HG03060 (cell line): ENCODE measurements at regions not wholly inside any gene's neighbourhood (a gene's known extent, or its start where the extent isn't known, plus 50 kb on each side); places are given as distances from the start of the nearest gene placed in this dataset.

ENCODE experiments used
- ATAC-seq: cut with Tn5 transposase; IDR thresholded peaks from one replicate; pipeline ENCODE4 v1.9.1; 2021; ENCODE audit warnings: low read depth, moderate number of reproducible peaks; ENCODE audit not compliant: unreplicated experiment

DNA sequence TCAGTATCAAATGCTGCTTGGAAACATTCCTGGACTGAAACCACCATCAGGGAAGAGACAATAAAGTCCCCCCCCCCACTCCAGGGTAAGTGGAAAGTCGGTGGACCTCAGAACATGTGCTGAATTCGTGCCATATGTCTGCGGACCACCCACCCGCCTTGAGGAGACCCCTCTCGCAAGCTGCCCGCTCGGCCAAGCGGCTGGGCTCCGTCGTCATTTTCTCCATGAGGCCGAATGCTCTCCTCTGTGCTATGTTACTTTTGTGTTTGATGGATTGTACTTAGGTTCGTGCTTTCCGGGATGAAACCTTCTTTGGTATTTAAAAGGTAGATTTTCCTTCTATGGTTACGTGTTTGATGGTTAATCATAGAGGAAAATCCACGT, 136.2 kb upstream of the RTL1 start:
- ATAC-seq, result no peak

DNA sequence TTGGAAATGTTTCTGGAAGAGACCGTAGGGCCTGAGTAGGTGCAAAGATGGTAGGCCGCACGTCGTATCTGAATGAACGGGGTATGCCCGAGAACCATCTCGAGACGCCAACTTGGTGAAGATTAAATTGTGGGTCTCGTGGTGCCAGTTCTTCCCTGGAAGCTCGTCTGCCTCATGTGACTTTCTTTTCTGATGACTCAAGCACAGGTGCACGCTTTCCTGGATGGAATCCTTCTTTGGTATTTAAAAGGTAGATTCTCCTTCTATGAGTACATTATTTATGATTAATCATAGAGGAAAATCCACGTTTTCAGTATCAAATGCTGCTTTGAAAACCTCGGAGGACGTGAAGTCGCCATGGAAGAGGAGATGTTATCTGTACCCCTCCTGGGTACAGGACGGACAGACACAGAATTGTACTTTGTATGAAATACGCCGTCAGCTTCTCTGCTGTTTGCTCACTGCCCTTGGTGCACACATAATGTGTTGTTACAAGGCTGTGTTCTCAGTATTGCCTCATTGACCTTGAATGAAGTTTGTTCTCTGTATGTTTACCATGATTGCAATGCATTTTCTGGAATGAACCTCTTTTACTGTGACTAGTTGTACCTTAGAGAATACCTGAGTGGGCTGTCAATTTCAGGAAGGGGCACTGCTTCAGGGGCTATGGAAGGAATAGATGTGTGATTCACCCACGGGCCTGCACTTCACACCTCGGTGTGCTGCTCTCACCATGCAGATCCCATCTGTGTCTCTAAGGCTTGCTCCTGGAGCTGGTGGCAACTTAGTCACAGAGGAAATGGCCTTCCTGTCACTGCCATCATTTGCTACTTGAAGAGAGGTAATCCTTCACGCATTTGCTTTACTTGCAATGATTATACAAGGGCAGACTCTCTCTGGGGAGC, 137.3 kb upstream of the RTL1 start:
- no peak for ATAC-seq

DNA sequence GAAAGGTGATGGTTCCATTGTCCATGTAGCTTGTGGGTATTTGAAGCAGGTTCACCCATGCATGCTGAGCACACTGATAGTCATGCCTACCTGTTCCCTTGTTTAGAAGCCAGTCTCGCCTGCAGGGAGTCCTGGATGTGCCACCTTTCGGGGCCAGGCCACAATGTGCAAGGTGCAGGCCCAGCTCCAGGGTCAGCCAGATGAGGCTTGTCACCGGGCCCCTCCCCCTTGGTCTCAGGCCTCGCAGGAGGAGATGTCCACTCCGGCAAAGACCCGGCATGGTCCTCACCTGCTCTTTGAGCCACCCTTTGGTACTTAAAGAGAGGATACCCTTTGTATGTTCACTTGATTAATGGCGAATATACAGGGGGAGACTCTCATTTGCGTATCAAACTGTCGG, 140.4 kb upstream of the RTL1 start:
- no peak for ATAC-seq

DNA sequence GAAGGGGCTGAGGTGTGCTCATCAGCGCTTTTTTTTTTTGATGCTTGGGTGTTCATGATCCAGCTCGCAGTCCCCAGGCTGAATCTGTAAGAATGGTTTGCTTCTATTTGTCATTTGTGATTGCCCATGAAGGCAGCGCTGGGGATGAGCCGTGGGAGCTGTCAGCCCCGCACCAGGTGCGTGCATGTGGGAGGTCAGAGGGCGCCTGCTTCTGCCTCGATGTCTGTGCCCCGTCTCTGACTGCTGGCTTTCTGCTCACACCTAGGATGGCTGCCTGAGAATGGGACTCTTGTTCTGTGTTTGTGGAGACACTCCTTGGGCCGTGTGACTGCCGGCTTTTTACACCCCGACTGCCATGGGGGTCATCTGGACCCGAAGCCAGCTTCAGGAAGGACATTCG, 141.2 kb upstream of the RTL1 start:
- no peak for ATAC-seq

DNA sequence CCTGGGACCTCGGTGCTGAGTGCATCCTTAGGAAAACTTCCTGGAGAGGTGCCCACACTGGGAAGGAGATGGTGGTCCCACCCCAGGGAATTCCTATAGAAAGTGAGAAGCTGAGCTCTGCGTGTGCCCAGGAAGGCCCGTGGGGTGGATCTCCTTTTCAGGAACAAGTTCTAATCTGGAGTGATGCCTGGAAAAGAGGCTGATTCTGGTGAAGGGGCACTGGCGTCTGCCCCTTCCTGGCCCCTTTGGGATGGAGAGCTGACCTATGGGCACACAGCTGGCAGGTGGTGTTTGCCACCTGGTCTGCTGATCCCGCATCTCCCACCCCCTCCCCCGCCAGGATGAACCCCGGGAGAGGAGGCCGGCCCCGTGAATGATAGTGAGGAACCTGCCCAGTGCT, 142.0 kb upstream of the RTL1 start:
- ATAC-seq, result no peak

DNA sequence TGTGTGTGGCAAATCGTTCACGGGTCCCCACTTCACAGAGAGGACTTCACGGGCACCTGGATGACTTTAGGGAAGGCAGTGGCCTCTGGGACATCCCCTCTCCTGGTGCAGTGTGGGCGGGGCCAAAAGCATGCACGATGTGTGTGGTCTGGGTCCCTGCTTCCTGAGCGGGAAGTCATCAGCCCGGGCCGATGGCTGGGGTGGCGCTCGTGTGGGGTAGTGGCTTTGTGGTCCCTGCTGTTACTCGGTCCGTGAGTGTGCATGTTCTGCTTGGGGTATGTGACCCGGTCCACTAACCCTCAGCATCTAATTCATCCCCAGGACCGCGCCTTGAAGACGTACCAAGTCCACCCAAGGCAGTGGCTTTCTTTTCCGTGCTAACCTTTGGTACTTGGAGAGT, 142.5 kb upstream of the RTL1 start:
- no peak for ATAC-seq

DNA sequence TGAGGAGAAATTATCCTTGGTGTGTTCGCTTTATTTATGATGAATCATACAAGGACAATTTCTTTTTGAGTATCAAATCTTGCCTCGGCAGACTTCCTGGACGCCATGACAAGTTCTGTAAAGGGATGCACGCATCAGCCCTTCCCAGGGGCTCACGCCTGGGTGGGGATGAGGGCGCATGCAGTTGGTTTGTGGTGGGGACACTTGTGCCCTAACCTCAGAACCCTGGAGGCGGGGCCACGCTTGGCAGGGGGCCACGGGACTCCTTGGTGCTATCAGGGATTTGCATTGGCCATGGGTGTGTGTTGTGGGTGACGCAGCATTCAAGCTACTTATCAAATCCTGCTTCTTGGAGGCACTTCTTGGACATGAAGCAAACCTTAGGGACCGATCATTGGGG, 143.8 kb upstream of the RTL1 start:
- no peak for ATAC-seq

DNA sequence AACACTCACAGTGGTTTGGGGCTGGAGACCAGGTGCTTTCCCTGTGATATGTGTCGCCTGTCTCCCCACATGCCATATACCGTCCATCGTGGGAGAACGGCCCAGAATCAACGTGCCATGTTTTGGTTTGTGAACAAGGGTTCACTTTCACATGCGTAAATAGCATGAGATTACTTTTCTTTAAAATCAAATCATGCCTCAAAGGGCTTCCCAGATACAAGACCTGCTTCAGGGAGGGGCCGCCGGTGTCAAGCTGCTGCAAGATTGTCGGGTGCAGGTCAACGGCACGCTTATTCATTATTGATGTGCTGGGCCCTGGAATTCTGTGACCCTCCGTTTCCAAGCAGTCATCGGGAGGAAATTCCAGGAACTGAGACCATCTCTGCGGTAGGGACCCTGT, 145.2 kb upstream of the RTL1 start:
- no peak for ATAC-seq

DNA sequence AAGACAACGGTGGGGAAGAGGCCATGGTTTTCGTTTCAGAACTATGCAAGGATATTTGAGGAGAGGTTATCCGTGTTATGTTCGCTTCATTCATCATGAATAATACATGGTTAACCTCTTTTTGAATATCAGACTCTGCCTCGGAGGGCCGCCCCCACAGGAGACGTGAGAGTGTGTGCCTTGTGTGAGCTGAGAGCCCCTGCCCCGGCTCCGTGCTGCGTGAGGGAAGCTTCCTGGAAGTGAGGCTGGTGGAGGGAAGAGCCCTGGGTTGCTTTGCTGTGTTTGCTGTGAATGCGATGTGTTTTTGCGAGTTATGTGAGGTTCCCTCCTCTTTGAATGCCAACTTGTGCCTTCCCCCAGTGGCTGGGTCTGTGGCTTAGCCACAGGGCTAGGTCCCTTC, 146.0 kb upstream of the RTL1 start:
- no peak for ATAC-seq

DNA sequence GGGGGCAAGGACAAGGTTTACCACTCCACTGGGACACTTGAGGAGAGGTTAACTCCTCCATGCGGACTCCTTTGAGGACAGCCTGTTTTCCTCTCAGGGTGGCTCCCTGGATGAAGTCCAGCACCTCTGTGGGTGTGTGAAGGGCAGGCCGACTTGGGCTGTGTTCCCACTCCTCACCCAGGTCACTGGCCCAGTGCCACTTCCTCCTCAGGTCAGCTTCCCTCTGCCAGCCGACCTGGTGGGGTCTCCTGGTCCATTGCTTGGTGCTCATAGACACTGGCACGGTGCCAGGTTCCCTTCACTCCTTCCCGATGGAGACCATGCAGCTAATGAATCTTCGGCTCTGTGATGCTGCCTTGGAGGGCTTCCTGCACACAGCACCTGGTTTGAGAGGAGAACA, 146.4 kb upstream of the RTL1 start:
- ATAC-seq, result no peak

DNA sequence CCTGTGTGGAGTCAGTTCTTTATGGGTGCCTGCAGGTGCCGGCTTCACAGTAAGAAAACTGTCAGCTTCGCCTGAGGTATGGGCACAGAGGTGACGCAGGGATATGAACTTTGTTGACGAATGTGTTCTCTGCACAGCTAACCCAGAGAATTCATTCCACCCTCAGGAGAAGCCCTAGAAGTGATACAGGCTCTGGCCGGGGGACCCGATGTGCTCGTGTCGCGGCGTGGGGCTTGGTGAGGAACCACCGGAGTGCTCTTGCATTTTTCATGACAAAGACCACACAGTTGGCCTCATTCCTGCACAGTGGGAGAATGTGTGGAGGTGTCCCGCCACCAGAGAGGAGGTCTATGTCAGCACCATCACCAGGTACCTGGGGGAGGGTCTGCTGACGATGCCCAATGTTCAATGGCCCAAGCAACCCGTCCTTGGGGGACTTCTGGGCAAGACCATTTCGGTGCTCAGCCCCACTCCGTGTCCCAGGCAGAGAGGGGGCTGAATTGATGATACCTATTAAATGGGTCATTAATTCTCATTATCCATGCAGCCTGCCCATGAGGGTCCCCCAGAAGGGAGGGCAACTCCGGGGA, 147.5 kb upstream of the RTL1 start:
- ATAC-seq, result no peak

DNA sequence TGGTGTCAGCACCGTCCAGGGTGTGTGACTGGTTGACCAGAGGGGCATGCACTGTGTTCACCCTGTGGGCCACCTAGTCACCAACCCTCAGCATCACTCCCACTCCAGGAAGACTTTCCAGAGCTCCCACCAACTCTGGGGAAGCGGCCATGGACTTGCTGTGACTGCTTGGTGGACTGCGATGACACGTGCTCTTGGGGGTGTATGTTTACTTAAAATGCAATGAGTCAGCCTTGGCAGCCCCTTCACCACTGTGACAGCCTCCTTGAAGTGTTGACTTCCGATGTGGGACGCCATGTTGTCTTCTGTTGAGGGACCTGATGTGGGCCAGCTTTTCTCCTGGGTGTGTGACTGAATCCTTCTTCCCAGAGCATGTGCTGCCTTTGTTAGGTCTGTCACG, 151.1 kb upstream of the RTL1 start:
- ATAC-seq, result no peak

DNA sequence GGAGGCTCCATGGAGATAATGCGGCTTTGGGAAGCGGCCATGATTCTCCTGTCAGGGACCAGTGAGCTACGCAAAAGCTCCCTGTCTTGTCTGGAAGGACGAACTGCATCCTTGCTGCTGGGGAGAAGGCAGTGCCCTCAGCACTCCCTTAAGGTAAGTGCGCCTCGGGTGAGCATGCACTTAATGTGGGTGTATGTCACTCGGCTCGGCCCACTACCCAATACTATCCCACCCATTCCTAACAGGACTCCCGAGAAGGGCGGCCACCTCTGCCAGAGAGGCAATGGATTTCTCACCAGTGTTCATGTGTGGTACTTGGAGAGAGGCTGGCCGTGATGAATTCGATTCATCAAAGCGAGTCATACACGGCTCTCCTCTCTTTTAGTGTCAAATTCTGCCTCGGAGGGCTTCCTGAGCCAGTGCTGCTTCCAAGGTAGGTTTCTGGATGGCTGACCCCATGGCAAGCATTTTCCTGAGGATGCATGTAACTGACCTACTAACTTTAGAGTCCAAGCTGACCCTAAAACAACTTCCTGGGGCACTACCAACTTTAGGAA, 151.7 kb upstream of the RTL1 start:
- no peak for ATAC-seq

DNA sequence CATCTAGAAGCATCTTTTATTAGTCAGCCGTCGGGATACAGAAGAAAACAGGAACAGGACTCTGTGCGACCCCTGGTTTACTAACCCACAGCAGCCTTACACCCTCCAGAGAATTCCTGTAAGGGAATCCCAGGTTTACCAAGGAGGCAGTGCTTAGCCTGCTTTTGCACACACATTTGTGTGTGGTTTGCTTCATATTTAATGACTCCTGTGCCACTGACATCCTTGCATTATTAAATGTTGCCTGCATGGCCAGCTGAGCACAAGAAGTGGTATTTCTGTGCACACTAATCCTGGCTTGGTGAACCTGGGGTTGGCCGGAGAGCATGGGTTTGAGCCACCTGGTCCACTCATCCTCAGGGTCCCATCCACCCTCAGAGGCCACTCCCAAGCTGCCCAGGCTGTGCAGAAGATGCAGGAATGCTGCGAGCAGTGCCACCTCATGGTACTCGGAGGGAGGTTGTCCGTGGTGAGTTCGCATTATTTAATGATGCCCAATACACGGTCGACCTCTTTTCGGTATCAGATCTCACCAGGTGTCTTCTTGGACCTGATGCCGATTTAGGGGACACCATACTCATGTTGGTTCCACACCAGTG, 152.4 kb upstream of the RTL1 start:
- no peak for ATAC-seq

DNA sequence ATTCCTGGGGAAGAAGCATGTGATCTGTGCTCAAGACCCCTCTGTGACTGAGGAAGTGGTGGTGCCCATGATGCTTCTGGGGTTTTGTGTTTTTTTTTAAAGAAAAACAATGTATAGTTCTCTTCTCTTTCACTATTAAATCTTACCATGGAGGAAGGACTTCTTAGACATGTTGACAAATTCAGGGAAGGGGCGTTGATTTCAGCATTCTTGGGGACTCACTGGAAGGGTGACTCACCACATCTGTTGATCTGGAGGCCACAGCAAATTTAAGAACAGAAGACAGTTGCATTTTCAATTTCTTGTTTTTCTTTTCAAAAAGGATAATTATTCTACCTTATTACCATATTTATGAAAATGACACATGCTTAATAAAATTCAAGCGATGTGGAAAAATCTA, 152.9 kb upstream of the RTL1 start:
- no peak for ATAC-seq

DNA sequence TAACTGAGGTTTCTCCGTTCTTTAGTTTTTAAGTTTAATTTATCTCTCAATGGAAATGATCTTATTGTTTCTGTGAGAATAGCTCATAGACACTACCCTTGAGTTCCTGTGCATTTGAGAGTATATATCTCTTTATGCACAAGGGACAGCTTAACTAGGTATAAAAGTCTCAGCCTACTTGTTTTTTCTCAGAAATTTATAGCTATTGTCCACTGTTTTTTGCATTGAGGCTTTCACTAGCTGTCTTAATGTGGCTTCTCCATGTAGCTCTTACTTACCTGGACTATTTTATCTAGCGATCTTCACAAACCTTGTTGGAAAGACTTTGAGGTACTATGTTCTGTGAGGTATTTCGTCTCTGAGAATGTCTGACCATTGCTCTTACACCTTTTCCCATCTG, 153.9 kb upstream of the RTL1 start:
- ATAC-seq, result no peak

DNA sequence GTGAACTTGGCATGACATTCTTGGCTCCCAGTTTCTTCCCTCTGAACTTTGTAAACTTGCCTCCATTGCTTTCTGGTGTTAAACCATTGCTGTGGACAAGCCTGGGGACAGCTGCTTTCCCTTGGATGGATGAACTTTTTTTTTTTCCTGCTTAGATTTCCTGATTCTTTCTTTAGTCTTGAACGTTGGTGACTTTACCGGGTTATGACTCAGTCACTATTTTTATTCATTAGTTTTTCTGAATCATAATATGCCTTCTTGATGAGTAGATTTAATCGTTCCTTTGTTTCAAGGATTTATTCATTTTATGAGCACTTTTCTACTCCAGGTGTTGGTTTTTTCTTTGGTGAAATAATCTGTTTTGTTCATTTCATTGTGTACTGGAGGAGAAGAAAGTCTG, 155.0 kb upstream of the RTL1 start:
- ATAC-seq, result no peak

DNA sequence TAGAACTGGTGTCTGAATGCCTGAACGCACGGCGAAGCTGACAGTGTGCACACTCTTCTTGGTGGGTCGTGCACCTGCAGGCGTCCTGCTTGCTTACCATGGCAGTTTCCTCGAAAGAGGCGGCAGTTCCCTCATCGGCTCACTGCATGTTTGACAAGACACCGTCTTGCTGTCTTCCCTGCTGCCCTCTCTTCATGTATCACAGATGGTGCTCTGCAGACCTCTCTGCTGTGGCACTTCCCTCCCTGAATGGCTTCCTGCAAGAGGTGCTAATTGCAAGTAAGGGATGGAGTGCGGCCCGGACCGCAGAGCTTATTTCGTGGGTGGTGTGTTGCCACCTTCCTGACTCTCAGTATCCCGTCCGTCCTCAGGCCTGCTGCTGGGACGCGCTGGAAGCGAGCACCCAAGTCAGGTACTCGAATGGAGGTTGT, 156.7 kb upstream of the RTL1 start:
- no peak for ATAC-seq

DNA sequence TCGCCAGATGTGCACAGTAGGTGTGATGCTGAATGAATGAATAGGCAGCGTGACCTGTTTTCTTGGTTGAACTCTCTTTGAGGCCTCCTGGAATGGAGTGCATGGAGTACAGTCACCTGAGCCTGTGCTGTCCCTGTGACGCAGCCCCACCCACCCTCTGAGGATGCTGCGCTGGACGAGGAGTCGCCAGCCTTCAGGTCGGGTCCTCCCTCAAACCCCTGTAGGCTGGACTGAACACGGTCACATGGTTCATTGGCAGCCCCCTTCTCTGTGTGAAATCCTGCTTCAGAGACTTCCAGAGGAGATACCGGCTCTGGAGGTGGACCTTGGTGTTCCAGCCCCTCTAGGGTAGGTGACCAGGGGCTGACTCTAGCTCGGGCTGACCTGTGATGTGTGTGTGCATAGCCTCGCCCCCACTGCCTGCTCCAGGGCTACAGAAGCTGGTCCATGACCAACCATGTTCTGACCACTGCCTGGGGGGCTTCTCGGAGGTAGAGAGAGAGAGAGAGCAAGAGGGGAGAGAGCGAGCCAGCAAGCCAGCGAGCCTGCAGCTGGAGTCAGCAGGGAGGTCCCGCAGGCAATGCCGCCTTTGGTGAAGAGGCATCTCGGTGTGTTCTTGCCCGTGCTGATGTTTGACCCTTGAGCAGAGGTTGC, 158.0 kb upstream of the RTL1 start:
- ATAC-seq, result no peak

DNA sequence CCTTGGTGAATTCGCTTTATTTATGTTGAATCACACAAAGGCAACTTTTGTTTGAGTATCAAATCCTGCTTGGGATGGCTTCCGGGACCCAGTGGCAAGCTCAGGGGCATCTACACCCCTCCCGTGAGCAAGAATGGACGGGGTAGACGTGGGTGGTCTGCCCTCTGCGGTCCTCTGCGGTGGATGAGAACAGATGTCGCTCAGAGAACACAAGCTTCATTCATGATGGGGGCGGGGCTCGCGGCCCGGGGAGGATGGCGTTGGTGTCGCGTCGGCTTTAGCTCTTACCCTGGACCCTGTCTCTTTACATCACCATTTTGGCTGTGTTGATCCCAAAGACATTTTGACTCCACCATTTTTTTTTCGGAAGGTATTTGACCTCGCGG, 158.5 kb upstream of the RTL1 start:
- ATAC-seq, result no peak

DNA sequence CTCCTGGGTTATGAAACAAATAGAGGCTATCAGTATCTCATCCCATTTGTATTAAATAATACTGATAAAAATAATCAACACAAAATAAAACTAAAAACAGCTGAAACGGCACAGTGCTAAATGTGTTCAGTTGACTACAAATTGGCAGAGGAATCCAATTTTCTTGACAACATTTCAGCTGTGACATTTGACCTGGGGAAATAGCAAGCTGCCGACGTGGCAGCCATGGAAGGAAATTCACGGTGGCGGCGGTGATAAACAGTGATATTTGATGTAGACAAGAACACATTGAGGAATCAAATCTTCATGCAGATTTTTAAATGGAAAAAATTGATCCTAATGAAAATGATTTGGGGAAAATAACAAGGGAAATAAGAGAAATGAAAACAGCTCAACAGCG, 159.1 kb upstream of the RTL1 start:
- no peak for ATAC-seq
